KMS-11 (cell line): ENCODE measurements at regions not wholly inside any gene's neighbourhood (a gene's known extent, or its start where the extent isn't known, plus 50 kb on each side); places are given as distances from the start of the nearest gene placed in this dataset.

Experiments used
- H2AFZ ChIP-seq: fragments of 200-600 bp; sonication (generic); 2 replicates; pipeline ENCODE4 v1.6.1; 2016; ENCODE audit warnings: antibody characterized with exemption, mixed run types, low read depth
- H3K27ac ChIP-seq: fragments of 200-600 bp; sonication (generic); 2 replicates; pipeline ENCODE4 v1.6.1; 2016; ENCODE audit warnings: mild to moderate bottlenecking, mixed run types
- H3K27me3 ChIP-seq: fragments of 200-600 bp; sonication (generic); 2 replicates; pipeline ENCODE4 v1.6.1; 2017; ENCODE audit warnings: mild to moderate bottlenecking, low read depth, mixed run types, moderate library complexity; ENCODE audit not compliant: insufficient read depth
- H3K36me3 ChIP-seq: fragments of 200-600 bp; sonication (generic); 2 replicates; pipeline ENCODE4 v1.6.1; 2017; ENCODE audit warnings: mild to moderate bottlenecking, mixed run types; ENCODE audit not compliant: insufficient read depth
- H3K4me1 ChIP-seq: fragments of 200-600 bp; sonication (generic); 2 replicates; pipeline ENCODE4 v1.6.1; 2016; ENCODE audit warnings: mild to moderate bottlenecking, low read depth, mixed run types; ENCODE audit not compliant: poor library complexity, severe bottlenecking
- H3K4me2 ChIP-seq: fragments of 200-600 bp; sonication (generic); 2 replicates; pipeline ENCODE4 v1.7.0; 2016; ENCODE audit warnings: mild to moderate bottlenecking, mixed run types
- H3K4me3 ChIP-seq: fragments of 200-600 bp; sonication (generic); IDR thresholded peaks from 2 replicates; pipeline ENCODE4 v1.6.1; 2017; ENCODE audit warnings: low read depth, low read length, mixed read lengths; ENCODE audit not compliant: insufficient read depth
- H3K79me2 ChIP-seq: fragments of 200-600 bp; sonication (generic); 2 replicates; pipeline ENCODE4 v1.6.1; 2016; ENCODE audit warnings: low read depth, mixed run types; ENCODE audit not compliant: insufficient read depth
- H3K9ac ChIP-seq: fragments of 200-600 bp; sonication (generic); 2 replicates; pipeline ENCODE4 v1.6.1; 2016; ENCODE audit warnings: mild to moderate bottlenecking, mixed run types
- H4K20me1 ChIP-seq: fragments of 200-600 bp; sonication (generic); 2 replicates; pipeline ENCODE4 v1.6.1; 2016; ENCODE audit warnings: mild to moderate bottlenecking, mixed run types; ENCODE audit not compliant: insufficient read depth
- CTCF ChIP-seq: fragments of 200-600 bp; sonication (generic); conservative IDR thresholded peaks from 2 replicates; pipeline ENCODE4 v1.6.1; 2017; ENCODE audit warnings: low read depth, mild to moderate bottlenecking, antibody characterized with exemption, low read length, moderate library complexity, mixed read lengths

DNA sequence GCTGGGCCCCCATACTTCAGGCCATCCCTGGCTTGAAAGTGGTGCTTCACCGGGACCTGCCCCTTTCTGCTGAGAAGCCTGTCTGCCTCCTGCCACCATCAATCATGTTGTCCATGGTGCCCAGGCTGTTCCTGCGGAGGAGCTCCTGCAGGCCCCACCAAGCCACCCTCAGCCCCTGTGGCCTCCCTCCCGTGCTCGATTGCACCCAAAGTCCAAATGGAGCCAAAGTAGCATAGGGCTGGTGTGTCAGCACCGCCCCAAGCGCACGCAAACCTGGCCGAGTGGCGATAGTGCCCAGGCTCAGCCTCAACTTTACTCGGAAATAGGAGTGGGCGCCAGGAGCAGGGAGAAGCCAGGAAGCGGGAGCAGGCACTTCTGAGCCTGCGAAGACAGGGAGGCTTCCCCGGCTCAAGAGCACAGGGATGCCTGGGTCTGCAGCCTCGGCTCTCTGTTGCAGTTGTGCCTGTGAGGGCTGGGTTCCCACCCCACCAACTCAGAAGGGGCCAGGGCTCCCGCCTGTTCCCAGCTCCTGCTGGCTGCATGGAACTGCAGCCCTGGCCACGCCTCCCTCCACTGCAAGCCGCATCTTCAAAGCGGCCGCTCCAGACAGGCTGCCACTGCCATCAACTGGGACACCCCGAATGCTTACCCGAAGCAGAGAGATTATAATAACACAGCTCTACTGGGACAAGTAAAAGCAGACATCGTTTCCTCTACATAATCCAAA lies 203.0 kb downstream of the ARRDC4 start:
- Histone ChIP-seq H3K4me2 (no peak overlapping the region), H3K79me2 (no peaks in the 10 kb centered on the region), H3K27me3 (no peaks in the 10 kb centered on the region), H4K20me1 (no peaks in the 10 kb centered on the region), H3K27ac (no peak overlapping the region), H2AFZ (no peak overlapping the region), H3K36me3 (no peaks in the 10 kb centered on the region), H3K4me3 (no peak overlapping the region), H3K9ac (no peak overlapping the region), H3K4me1 (no peaks in the 10 kb centered on the region)
- no peak for TF ChIP-seq CTCF

- Histone ChIP-seq H3K4me2 (no peak overlapping the region), H3K4me3 (no peak overlapping the region), H3K4me1 (no peaks in the 10 kb centered on the region), H3K79me2 (no peaks in the 10 kb centered on the region), H3K27me3 (no peaks in the 10 kb centered on the region), H3K9ac (no peak overlapping the region), H2AFZ (no peak overlapping the region), H3K27ac (no peak overlapping the region), H3K36me3 (no peaks in the 10 kb centered on the region), H4K20me1 (no peaks in the 10 kb centered on the region)
- no peak for TF ChIP-seq CTCF
Measured at GRCh38 chr15:98164571-98164970, 204.1 kb downstream of the ARRDC4 start.

- TF ChIP-seq CTCF, result no peak
- Histone ChIP-seq H3K36me3 (no peaks in the 10 kb centered on the region), H3K27me3 (no peaks in the 10 kb centered on the region), H4K20me1 (no peaks in the 10 kb centered on the region), H3K4me2 (no peak overlapping the region), H2AFZ (no peak overlapping the region), H3K9ac (no peak overlapping the region), H3K79me2 (no peaks in the 10 kb centered on the region), H3K4me1 (no peaks in the 10 kb centered on the region), H3K4me3 (no peak overlapping the region), H3K27ac (no peak overlapping the region)
Measured at GRCh38 chr15:98164986-98165385, 204.5 kb downstream of the ARRDC4 start.

DNA sequence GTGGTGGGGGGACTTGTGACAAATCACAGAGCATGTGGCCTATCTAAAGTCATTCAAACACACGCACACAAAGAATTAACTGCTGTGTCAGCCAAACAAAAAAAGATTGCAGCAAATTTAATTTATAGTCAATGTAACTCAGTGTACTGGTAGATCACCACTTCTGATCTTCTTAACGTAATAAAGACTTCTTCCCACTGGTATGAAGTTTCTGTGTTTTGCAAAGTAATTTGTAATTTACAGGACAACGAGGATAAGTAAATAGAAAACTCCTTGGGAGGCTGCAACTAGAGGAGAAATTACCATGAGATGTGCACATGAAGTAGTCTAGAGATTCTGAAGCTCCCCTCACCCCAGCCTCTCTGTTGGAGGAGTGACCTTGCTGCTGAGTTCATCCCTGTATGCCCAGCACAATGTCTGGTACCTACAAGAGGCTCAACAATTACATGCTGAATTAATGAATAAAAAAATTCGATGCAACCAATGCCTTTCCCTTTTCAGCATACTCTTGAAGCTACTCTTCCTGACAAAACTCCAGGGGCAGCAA lies 207.3 kb downstream of the ARRDC4 start:
- no peak for TF ChIP-seq CTCF
- Histone ChIP-seq H3K36me3 (no peaks in the 10 kb centered on the region), H3K79me2 (no peaks in the 10 kb centered on the region), H3K9ac (no peak overlapping the region), H3K4me2 (no peak overlapping the region), H3K27ac (no peak overlapping the region), H3K4me3 (no peak overlapping the region), H3K27me3 (no peaks in the 10 kb centered on the region), H3K4me1 (no peaks in the 10 kb centered on the region), H4K20me1 (no peaks in the 10 kb centered on the region), H2AFZ (no peak overlapping the region)
